Tongue (tissue), 1 donor: ENCODE measurements at regions not wholly inside any gene's neighbourhood (a gene's known extent, or its start where the extent isn't known, plus 50 kb on each side); places are given as distances from the start of the nearest gene placed in this dataset.
"Not testable (repeated sequence)": the region's sequence is repeated elsewhere in the genome, so short reads cannot be mapped to it uniquely, and the experiment has no call there.

Experiments
- DNase-seq: peaks from one replicate; pipeline ENCODE4 v3.0.0-alpha.2; 2015

DNA sequence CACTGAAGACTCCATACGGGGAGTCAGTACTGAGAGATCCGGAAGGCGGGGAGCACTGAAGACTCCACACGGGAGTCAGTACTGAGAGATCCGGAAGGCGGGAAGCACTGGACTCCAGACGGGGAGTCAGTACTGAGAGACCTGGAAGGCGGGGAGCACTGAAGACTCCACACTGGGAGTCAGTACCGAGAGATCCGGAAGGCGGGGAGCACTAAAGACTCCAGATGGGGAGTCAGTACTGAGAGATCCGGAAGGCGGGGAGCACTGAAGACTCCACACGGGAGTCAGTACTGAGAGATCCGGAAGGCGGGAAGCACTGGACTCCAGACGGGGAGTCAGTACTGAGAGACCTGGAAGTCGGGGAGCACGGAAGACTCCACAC is 77.2 kb downstream of the DLL1 start:
- DNase-seq, result not testable (repeated sequence)

GRCh38 chr6:170212956-170213636 is 77.8 kb downstream of the DLL1 start:
- no peak for DNase-seq

- no peak for DNase-seq
Observed at GRCh38 chr6:170212051-170212756, 78.7 kb downstream of the DLL1 start.

DNA sequence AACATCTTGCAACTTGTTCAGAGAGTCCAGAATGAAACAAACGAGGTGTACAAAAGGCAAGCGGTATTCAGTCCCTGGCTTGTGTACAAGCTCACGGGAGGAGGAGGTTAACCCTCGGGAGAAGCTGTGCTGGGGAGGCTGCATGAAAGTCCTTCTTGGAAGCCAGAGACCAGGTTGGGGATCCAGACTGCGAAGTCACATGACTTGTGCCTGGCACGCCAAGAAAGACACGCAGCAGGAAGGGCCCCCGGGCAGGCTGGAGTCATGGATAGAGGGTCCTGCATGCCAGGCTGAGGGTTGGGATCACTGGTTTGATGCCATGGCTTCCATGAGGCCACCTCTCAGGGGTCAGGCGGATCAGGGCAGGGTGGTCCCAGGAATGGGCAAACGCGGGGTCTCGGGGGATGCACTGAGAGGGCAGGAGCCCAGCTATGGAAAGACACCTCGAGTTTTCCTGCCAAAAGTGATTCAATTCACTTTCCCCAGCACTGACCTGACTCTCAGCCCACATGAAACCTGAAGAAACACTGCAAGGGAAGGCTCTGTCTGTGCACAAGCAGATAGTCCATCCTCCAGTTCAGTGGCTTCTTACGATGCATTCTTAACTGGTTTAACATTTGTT is 79.4 kb downstream of the DLL1 start:
- DNase-seq, result no peak

DNA sequence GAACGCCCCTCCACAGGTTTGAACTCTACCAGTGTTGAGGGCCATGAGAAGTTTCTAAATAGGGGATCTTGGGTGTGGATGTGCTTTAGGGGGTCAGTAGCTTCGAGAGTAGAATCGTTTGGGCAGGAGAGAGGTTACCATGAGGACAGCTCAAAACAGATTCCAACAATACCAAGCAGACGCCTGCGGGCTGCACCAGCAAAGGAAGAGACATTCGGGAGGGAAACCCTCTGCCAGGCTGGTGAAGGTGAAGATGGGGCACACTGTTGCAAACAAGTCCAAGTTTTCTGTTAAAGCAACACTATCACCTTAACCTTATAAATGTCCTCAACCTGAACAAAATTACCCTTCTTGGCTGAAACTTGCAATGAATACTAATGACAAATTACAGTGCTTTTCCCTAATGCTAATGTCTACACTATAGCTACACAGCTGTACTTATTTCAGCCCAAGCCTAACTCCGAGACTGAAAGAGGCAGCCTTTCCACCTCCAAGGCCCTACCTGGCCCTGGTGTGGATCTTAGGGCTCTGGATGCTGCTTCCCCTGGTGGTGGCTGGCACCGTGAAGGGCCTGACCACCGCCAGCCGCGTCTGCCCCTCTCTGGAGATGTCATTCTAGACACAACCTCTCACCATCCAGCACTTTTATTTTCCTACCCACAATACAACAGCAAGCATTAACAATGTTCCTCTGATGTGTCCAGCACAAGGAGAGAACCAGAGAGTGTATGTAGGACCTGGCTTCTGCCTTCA is 80.1 kb downstream of the DLL1 start:
- DNase-seq, result no peak

DNA sequence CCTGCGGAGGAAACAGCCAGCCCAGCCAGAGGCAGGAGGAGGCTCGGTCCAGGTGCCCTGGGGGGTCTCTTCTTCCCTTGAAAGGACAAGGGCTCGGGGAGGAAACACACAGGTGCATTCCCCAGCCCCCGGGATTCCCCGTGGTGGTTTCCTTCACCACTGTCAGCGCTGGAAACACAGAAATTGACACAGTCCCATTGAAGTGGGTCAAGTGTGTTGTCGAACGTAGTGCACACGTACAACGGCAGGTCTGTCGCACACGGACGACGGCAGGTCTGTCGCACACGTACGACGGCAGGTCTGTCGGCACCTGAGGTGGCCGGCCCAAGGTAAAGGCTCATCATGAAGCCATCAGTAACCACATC is 80.9 kb downstream of the DLL1 start:
- no peak for DNase-seq

GRCh38 chr6:170209354-170210025 is 81.4 kb downstream of the DLL1 start:
- DNase-seq, result no peak

DNA sequence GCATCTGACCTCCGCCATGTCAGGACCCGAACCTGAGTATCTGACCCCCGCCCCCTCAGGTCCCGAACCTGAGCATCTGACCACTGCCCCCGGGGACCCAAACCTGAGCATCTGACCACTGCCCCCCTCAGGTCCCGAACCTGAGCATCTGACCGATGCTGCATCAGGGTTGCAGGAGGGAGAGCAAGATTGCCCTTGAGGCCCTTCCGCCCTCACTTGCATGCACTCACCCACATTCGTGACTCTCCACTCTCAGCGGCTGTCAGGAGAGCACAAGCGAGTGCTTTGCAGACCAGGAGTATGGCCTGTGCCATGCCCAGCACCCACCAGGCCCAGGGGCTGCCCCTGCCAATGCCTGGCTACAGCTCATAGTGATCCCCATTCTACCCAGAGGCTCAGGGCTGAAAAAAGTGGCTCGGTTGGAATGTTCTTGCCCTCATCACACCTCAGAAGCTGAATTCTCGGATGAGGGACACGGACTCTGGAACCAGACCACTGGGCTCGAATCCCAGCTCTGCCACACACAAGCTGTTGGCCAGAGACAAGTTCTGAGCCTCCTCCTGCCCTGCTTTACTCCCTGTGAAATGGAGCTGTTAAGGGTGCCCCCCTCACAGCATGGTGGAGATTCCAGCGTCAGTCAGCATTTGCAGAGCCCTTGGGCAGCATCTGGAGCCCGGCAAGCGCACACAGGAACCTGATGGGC is 82.1 kb downstream of the DLL1 start:
- DNase-seq, result no peak

DNA sequence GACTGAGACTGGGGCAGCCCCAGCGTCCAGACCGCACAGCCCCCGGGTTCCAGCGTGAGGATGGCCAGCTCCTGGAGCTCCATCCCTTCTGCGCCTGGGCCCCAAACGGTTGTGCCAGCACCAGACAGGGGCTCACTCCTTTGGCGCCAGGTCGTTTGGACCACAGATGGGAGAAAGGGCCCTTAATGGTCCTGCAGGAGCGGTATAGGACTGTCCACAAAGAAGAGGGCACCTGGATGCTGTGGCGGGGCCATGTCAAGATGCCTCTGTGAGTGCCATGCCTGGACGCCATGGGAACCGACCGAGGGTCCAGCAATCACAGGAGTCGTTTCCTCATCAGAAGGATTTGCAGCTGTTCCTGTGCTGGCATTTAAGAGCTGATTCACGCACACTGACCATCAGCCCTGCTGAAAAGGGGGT is 82.7 kb downstream of the DLL1 start:
- DNase-seq, result peak; percentile 32

- peak; percentile 73 for DNase-seq
Observed at GRCh38 chr6:170207586-170208181, 83.2 kb downstream of the DLL1 start.

DNA sequence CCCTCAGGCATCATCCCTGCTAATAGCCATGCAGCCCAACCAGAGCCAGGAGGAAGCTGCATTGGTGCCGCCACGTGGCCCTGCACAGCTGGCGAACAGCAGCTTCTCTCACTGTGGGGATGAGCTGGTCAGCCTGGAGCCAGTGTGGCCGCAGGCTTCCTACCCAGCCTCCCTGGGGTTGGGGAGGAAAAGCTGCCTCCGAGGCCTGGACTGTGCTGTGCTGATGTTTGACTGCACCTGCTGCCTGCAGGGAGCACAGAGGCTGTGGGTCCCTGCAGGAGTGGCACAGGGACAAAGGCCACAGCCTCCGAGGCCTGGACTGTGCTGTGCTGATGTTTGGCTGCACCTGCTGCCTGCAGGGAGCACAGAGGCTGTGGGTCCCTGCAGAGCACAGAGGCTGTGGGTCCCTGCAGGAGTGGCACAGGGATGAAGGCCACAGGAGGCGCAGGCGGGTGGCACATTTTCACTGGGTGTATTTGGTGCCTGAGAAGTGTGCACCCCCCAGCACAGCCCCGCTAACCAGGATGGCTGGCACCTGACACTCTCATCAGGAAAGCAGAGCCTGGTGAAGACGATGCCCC is 83.9 kb downstream of the DLL1 start:
- DNase-seq, result peak; percentile 56

DNA sequence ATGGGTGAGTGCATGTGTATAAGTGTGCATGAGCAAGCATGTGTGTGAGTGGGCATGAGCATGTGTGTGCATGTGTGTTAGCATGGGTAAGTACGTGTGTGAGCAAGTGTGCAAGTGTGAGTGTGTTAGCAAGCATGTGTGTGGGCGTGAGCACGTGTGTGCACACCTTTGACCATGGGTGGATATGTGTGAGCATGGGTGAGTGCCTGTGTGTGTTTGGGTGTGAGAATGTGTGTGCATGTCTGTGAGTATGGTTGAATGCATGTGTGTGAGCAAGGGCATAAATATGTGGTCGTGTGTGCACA is 84.6 kb downstream of the DLL1 start:
- DNase-seq, result no peak

DNA sequence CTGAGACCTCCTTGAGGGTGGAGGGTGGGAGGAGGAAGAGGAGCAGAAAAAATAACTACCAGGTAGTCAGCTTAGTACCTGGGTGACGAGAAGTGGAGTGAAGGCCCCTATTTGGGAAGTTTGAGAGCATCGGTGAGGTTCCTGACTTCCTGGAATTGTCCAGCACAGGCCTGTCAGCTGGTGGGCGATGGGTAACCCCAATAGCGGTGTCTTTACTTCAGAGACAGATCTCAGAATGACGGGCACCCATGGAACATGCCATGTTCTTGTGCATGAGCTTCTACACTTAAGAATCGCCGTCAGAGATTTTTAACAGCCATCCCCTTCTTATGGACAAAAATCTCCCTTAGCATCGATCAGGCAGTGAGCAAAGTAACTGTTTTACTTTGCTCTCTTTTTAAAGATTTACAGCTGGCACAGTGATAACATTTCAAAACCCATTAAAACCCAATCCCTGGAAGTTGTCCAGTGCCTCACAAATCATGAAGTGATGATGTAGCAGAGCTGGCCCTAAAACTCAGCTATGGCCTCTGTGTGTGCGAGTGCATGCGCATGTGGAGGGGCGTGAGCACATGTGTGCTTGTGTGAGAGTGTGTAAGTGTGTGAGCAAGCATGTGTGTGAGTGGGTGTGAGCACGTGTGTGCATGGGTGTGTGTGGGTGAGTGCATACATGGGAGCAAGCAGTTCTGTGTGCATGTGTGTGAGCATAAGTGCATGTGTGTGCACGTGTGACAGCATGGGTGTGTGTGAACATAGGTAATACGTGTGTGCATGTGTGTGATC is 85.2 kb downstream of the DLL1 start:
- DNase-seq, result no peak

- DNase-seq, result no peak
Observed at GRCh38 chr6:170205126-170205525, 85.8 kb downstream of the DLL1 start.

- DNase-seq, result no peak
Observed at GRCh38 chr6:170203212-170203611, 87.7 kb downstream of the DLL1 start.

GRCh38 chr6:170202416-170203135 is 88.3 kb downstream of the DLL1 start:
- DNase-seq, result no peak

- no peak for DNase-seq
Observed at GRCh38 chr6:170201361-170201760, 89.5 kb downstream of the DLL1 start.

GRCh38 chr6:170200458-170200891 is 90.4 kb downstream of the DLL1 start:
- no peak for DNase-seq

DNA sequence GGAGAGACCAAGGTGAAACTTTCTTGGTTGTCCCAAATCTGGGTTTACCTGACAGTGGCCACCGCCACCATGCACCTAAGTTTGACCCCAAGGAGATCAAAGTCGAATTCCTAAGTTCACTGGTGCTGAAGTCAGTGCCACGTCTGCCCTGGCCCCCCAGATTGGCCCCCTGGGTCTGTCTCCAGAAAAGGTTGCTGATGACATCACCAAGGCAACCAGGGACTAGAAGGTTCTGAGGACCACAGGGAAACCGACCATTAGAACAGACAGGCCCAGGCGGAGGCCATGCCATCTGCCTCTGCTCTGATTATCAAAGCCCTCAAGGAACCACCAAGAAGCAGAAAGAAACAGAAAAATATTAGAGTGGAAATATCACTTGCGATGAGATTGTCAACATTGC is 91.2 kb downstream of the DLL1 start:
- DNase-seq, result no peak

DNA sequence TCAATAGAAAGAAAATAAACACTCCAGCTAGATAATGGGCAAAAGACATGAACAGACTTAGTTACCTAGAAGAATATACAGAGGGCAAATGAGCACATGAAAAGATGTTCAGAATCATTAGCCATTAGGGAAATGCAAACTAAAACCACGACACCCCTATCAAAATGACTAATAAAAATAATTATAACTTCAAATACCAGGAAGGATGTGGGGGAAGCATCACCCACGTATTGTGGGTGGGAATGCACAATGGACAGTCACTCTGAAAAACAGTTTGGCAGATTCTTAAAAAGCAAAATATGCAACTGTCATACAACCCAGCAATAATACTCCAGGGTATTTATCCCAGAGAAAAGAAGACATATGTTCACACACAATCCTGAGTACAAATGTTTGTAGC is 92.6 kb downstream of the DLL1 start:
- no peak for DNase-seq
